ES-I3 (cell line): ENCODE measurements at regions not wholly inside any gene's neighbourhood (a gene's known extent, or its start where the extent isn't known, plus 50 kb on each side); places are given as distances from the start of the nearest gene placed in this dataset.
"Not testable (repeated sequence)": the region's sequence is repeated elsewhere in the genome, so short reads cannot be mapped to it uniquely, and the experiment has no call there.

Experiments
- H3K36me3 ChIP-seq: 2 replicates; pipeline ENCODE4 v1.6.1; 2013; ENCODE audit warnings: mild to moderate bottlenecking, low read length, control low read depth, moderate library complexity; ENCODE audit not compliant: insufficient read depth
- H3K4me1 ChIP-seq: 2 replicates; pipeline ENCODE4 v1.6.1; 2013; ENCODE audit warnings: mild to moderate bottlenecking, control low read depth, low read length; ENCODE audit not compliant: insufficient read depth
- H3K9ac ChIP-seq: 2 replicates; pipeline ENCODE4 v1.6.1; 2013; ENCODE audit warnings: low read depth, mild to moderate bottlenecking, low read length, moderate library complexity
- H3K9me3 ChIP-seq: 2 replicates; pipeline ENCODE4 v1.6.1; 2013; ENCODE audit warnings: mild to moderate bottlenecking, low read length, moderate library complexity; ENCODE audit not compliant: control insufficient read depth, insufficient read depth

GRCh38 chr2:122758967-122759366 is 1003.5 kb downstream of the TSN start:
- Histone ChIP-seq H3K36me3 (no peaks in the 10 kb centered on the region), H3K9ac (no peak overlapping the region), H3K9me3 (no peaks in the 10 kb centered on the region), H3K4me1 (no peaks in the 10 kb centered on the region)

GRCh38 chr2:122764014-122764413 is 1008.6 kb downstream of the TSN start:
- Histone ChIP-seq H3K9ac (no peak overlapping the region), H3K4me1 (no peaks in the 10 kb centered on the region), H3K36me3 (no peaks in the 10 kb centered on the region)

GRCh38 chr2:122780251-122780650 is 1024.8 kb downstream of the TSN start:
- H3K9ac ChIP-seq = no peak overlapping the region
- no peaks in the 10 kb centered on the region for H3K36me3 ChIP-seq
- no peaks in the 10 kb centered on the region for H3K9me3 ChIP-seq
- no peaks in the 10 kb centered on the region for H3K4me1 ChIP-seq

More at GRCh38 chr2:122764014-122764413, 1008.6 kb downstream of the TSN start:
- no peaks in the 10 kb centered on the region for H3K9me3 ChIP-seq

GRCh38 chr2:122794100-122794499 is 1038.6 kb downstream of the TSN start:
- H3K36me3 ChIP-seq = no peaks in the 10 kb centered on the region
- no peaks in the 10 kb centered on the region for H3K4me1 ChIP-seq
- no peak overlapping the region for H3K9ac ChIP-seq
- no peaks in the 10 kb centered on the region; the same call in 1 of the 2 replicates for H3K9me3 ChIP-seq

- Histone ChIP-seq H3K36me3 (no peaks in the 10 kb centered on the region), H3K9me3 (no peaks in the 10 kb centered on the region), H3K9ac (no peak overlapping the region), H3K4me1 (no peaks in the 10 kb centered on the region)
These were observed 1040.3 kb downstream of the TSN start for GRCh38 chr2:122795763-122796162.

GRCh38 chr2:122799391-122799790 is 1043.9 kb downstream of the TSN start:
- Histone ChIP-seq H3K36me3 (no peaks in the 10 kb centered on the region), H3K4me1 (no peaks in the 10 kb centered on the region), H3K9me3 (no peaks in the 10 kb centered on the region), H3K9ac (no peak overlapping the region)

GRCh38 chr2:122800781-122801180 is 1045.3 kb downstream of the TSN start:
- H3K9me3 ChIP-seq = no peaks in the 10 kb centered on the region
- H3K4me1 ChIP-seq = no peaks in the 10 kb centered on the region
- no peaks in the 10 kb centered on the region for H3K36me3 ChIP-seq
- no peak overlapping the region for H3K9ac ChIP-seq

- H3K9ac ChIP-seq = no peak overlapping the region
- no peaks in the 10 kb centered on the region for H3K4me1 ChIP-seq
- H3K36me3 ChIP-seq = no peaks in the 10 kb centered on the region
- H3K9me3 ChIP-seq = peaks cover 3% of the 10 kb centered on the region; the same call in 1 of the 2 replicates
These were observed 1049.0 kb downstream of the TSN start for GRCh38 chr2:122804494-122804893.

GRCh38 chr2:122805346-122805745 is 1049.9 kb downstream of the TSN start:
- no peaks in the 10 kb centered on the region for H3K36me3 ChIP-seq
- H3K9me3 ChIP-seq = peaks cover 3% of the 10 kb centered on the region; the same call in 1 of the 2 replicates
- H3K9ac ChIP-seq = no peak overlapping the region
- no peaks in the 10 kb centered on the region for H3K4me1 ChIP-seq

GRCh38 chr2:122808286-122808969 is 1053.0 kb downstream of the TSN start:
- no peaks in the 10 kb centered on the region for H3K36me3 ChIP-seq
- H3K4me1 ChIP-seq = no peaks in the 10 kb centered on the region
- H3K9me3 ChIP-seq = peaks cover 3% of the 10 kb centered on the region; the same call in 1 of the 2 replicates
- H3K9ac ChIP-seq = no peak overlapping the region

- not testable (repeated sequence) for H3K9me3 ChIP-seq, H3K9ac ChIP-seq, H3K4me1 ChIP-seq, H3K36me3 ChIP-seq
These were observed 1056.8 kb downstream of the TSN start for GRCh38 chr2:122812214-122812613.

- Histone ChIP-seq H3K4me1 (no peaks in the 10 kb centered on the region), H3K9me3 (no peaks in the 10 kb centered on the region), H3K36me3 (no peaks in the 10 kb centered on the region), H3K9ac (no peak overlapping the region)
These were observed 1059.7 kb downstream of the TSN start for GRCh38 chr2:122815120-122815519.

GRCh38 chr2:122816803-122817202 is 1061.4 kb downstream of the TSN start:
- no peaks in the 10 kb centered on the region for H3K4me1 ChIP-seq
- no peak overlapping the region for H3K9ac ChIP-seq
- H3K9me3 ChIP-seq = no peaks in the 10 kb centered on the region

GRCh38 chr2:122822319-122822718 is 1066.9 kb downstream of the TSN start:
- H3K4me1 ChIP-seq = no peaks in the 10 kb centered on the region
- no peaks in the 10 kb centered on the region for H3K36me3 ChIP-seq
- no peak overlapping the region for H3K9ac ChIP-seq
- H3K9me3 ChIP-seq = no peaks in the 10 kb centered on the region

More at GRCh38 chr2:122816803-122817202, 1061.4 kb downstream of the TSN start:
- H3K36me3 ChIP-seq = no peaks in the 10 kb centered on the region

GRCh38 chr2:122830157-122830556 is 1074.7 kb downstream of the TSN start:
- no peaks in the 10 kb centered on the region for H3K4me1 ChIP-seq
- no peak overlapping the region for H3K9ac ChIP-seq
- no peaks in the 10 kb centered on the region for H3K9me3 ChIP-seq
- no peaks in the 10 kb centered on the region for H3K36me3 ChIP-seq
